ENCODE measurements at regions not wholly inside any gene's neighbourhood (a gene's known extent, or its start where the extent isn't known, plus 50 kb on each side); places are given as distances from the start of the nearest gene placed in this dataset.

DNA sequence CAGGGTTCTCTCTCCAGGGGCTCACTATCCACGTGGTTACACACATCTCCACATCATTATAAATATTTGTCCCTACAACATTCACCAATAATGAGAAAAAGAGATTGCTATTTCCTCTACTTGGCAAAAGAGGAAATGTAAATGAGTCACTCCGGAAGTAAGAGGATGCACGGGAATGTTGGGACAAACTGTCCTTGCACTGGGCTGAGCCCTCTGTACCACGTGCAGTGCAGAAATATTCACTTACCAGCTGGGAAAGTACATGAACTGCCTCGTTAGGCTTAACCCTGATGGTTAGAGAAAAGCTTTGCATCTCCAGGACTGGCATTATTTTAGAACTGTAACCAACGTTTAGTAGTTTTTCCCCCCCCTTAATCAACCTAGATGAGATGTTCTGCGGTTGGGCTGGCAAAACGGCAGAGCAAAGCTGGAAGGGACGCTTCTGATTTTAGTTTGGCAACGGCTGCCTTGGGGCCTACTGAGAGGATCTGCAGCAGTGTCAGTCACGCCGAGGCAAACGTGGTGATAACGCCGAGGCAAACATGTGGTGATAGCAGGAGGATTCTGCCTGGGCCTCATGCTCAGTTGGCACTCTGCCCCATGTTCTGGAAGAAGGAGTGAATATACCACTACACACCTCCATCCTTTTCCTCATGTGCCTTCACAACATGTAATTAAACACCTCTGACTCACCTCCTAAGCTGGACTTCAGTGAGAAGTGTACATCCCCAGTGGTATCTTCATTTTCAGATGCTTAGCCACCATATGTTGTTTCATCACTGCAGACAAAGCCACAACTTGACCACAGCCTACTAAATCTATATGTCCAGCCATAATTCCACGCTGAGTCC lies 661.4 kb upstream of the KLF4 start:
- TF ChIP-seq, protein P1, sequence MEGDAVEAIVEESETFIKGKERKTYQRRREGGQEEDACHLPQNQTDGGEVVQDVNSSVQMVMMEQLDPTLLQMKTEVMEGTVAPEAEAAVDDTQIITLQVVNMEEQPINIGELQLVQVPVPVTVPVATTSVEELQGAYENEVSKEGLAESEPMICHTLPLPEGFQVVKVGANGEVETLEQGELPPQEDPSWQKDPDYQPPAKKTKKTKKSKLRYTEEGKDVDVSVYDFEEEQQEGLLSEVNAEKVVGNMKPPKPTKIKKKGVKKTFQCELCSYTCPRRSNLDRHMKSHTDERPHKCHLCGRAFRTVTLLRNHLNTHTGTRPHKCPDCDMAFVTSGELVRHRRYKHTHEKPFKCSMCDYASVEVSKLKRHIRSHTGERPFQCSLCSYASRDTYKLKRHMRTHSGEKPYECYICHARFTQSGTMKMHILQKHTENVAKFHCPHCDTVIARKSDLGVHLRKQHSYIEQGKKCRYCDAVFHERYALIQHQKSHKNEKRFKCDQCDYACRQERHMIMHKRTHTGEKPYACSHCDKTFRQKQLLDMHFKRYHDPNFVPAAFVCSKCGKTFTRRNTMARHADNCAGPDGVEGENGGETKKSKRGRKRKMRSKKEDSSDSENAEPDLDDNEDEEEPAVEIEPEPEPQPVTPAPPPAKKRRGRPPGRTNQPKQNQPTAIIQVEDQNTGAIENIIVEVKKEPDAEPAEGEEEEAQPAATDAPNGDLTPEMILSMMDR (IDR thresholded peaks at IDR 0.05): no peak
- TF ChIP-seq POLR2A (IDR thresholded peaks at IDR 0.05): no peak

Data from adrenal gland (tissue), 5 donors.